GM23338 (cell line): ENCODE measurements at regions not wholly inside any gene's neighbourhood (a gene's known extent, or its start where the extent isn't known, plus 50 kb on each side); places are given as distances from the start of the nearest gene placed in this dataset.
"Not testable (repeated sequence)": the region's sequence is repeated elsewhere in the genome, so short reads cannot be mapped to it uniquely, and the experiment has no call there.

Source experiments
- CREB1 ChIP-seq: fragments of 250-450 bp; sonication (Bioruptor Pico); IDR thresholded peaks from 2 replicates; pipeline ENCODE4 v1.5.0; 2020; ENCODE audit warnings: low read depth, mild to moderate bottlenecking, moderate library complexity
- EZH2 ChIP-seq: fragments of 200-600 bp; sonication (generic); IDR thresholded peaks from one replicate; pipeline ENCODE4 v1.8.0; 2017; ENCODE audit warnings: antibody characterized with exemption, mild to moderate bottlenecking, low read depth; ENCODE audit not compliant: unreplicated experiment
- EZH2phosphoT487 ChIP-seq: fragments of 200-600 bp; sonication (generic); IDR thresholded peaks from one replicate; pipeline ENCODE4 v1.8.1; 2018; ENCODE audit warnings: antibody characterized with exemption; ENCODE audit not compliant: unreplicated experiment
- JUNB ChIP-seq: IDR thresholded peaks from one replicate; pipeline ENCODE4 v1.6.1; 2016; ENCODE audit warnings: antibody characterized with exemption; ENCODE audit not compliant: unreplicated experiment
- NANOG ChIP-seq: IDR thresholded peaks from 2 replicates; pipeline ENCODE4 v1.6.1; 2016; ENCODE audit warnings: antibody characterized with exemption, borderline replicate concordance
- POLR2AphosphoS5 ChIP-seq: IDR thresholded peaks from 2 replicates; pipeline ENCODE4 v1.6.1; 2016; ENCODE audit warnings: antibody characterized with exemption, low read depth
- STAT1 ChIP-seq: IDR thresholded peaks from one replicate; pipeline ENCODE4 v1.6.1; 2016; ENCODE audit warnings: antibody characterized with exemption; ENCODE audit not compliant: unreplicated experiment
- ZNF114 ChIP-seq: fragments of 250-450 bp; sonication (Bioruptor Pico); IDR thresholded peaks from 2 replicates; pipeline ENCODE4 v1.5.0; 2020; ENCODE audit warnings: mild to moderate bottlenecking, moderate library complexity
- ZNF331 ChIP-seq: fragments of 250-450 bp; sonication (Bioruptor Pico); IDR thresholded peaks from 2 replicates; pipeline ENCODE4 v1.5.0; 2020; ENCODE audit warnings: low read depth, mild to moderate bottlenecking, moderate library complexity
- TF ChIP-seq, protein P1 (sequence below), 2 experiments: fragments of 200-600 bp in 1 of 2; sonication (generic) in 1 of 2; conservative IDR thresholded peaks; 2 replicates each; pipeline versions ENCODE4 v1.5.1 to v1.6.1; 2016 to 2017; ENCODE audit warnings: antibody characterized with exemption in 2 of 2, low read depth in 2 of 2, mild to moderate bottlenecking in 2 of 2, moderate library complexity in 1 of 2
- TF ChIP-seq, protein P2 (sequence below): IDR thresholded peaks from 2 replicates; pipeline ENCODE4 v1.6.1; 2016; ENCODE audit warnings: antibody characterized with exemption
- TF ChIP-seq, protein P3 (sequence below): IDR thresholded peaks from one replicate; pipeline ENCODE4 v1.6.1; 2018; ENCODE audit warnings: antibody characterized with exemption; ENCODE audit not compliant: unreplicated experiment
- TF ChIP-seq, protein P4 (sequence below): fragments of 250-450 bp; sonication (Bioruptor Pico); IDR thresholded peaks from 2 replicates; pipeline ENCODE4 v1.5.0; 2020; ENCODE audit warnings: mild to moderate bottlenecking, moderate library complexity

DNA sequence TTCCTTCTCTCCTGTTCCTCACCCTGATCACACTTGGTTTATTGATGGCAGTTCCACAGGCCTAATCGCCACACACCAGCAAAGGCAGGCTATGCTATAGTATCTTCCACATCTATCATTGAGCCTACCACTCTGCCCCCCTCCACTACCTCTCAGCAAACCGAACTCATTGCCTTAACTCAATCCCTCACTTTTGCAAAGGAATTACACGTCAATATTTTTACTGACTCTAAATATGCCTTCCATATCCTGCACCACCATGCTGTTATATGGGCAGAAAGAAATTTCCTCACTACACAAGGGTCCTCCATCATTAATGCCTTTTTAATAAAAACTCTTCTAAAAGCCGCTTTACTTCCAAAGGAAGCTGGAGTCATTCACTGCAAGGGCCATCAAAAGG is 93.4 kb upstream of the TRIM24 start:
- TF ChIP-seq, protein P1, sequence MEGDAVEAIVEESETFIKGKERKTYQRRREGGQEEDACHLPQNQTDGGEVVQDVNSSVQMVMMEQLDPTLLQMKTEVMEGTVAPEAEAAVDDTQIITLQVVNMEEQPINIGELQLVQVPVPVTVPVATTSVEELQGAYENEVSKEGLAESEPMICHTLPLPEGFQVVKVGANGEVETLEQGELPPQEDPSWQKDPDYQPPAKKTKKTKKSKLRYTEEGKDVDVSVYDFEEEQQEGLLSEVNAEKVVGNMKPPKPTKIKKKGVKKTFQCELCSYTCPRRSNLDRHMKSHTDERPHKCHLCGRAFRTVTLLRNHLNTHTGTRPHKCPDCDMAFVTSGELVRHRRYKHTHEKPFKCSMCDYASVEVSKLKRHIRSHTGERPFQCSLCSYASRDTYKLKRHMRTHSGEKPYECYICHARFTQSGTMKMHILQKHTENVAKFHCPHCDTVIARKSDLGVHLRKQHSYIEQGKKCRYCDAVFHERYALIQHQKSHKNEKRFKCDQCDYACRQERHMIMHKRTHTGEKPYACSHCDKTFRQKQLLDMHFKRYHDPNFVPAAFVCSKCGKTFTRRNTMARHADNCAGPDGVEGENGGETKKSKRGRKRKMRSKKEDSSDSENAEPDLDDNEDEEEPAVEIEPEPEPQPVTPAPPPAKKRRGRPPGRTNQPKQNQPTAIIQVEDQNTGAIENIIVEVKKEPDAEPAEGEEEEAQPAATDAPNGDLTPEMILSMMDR (conservative IDR thresholded peaks at IDR 0.05; ENCODE audit: low read depth in 2 of 2): not testable (repeated sequence)
- TF ChIP-seq, protein P2, sequence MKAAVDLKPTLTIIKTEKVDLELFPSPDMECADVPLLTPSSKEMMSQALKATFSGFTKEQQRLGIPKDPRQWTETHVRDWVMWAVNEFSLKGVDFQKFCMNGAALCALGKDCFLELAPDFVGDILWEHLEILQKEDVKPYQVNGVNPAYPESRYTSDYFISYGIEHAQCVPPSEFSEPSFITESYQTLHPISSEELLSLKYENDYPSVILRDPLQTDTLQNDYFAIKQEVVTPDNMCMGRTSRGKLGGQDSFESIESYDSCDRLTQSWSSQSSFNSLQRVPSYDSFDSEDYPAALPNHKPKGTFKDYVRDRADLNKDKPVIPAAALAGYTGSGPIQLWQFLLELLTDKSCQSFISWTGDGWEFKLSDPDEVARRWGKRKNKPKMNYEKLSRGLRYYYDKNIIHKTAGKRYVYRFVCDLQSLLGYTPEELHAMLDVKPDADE: not testable (repeated sequence)
- not testable (repeated sequence) for TF ChIP-seq JUNB; EZH2; EZH2phosphoT487; POLR2AphosphoS5; CREB1 (CRISPR knock-in tag); ZNF114; STAT1; ZNF331 (CRISPR knock-in tag); NANOG
- TF ChIP-seq, protein P3, sequence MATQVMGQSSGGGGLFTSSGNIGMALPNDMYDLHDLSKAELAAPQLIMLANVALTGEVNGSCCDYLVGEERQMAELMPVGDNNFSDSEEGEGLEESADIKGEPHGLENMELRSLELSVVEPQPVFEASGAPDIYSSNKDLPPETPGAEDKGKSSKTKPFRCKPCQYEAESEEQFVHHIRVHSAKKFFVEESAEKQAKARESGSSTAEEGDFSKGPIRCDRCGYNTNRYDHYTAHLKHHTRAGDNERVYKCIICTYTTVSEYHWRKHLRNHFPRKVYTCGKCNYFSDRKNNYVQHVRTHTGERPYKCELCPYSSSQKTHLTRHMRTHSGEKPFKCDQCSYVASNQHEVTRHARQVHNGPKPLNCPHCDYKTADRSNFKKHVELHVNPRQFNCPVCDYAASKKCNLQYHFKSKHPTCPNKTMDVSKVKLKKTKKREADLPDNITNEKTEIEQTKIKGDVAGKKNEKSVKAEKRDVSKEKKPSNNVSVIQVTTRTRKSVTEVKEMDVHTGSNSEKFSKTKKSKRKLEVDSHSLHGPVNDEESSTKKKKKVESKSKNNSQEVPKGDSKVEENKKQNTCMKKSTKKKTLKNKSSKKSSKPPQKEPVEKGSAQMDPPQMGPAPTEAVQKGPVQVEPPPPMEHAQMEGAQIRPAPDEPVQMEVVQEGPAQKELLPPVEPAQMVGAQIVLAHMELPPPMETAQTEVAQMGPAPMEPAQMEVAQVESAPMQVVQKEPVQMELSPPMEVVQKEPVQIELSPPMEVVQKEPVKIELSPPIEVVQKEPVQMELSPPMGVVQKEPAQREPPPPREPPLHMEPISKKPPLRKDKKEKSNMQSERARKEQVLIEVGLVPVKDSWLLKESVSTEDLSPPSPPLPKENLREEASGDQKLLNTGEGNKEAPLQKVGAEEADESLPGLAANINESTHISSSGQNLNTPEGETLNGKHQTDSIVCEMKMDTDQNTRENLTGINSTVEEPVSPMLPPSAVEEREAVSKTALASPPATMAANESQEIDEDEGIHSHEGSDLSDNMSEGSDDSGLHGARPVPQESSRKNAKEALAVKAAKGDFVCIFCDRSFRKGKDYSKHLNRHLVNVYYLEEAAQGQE: not testable (repeated sequence)
- TF ChIP-seq, protein P4, sequence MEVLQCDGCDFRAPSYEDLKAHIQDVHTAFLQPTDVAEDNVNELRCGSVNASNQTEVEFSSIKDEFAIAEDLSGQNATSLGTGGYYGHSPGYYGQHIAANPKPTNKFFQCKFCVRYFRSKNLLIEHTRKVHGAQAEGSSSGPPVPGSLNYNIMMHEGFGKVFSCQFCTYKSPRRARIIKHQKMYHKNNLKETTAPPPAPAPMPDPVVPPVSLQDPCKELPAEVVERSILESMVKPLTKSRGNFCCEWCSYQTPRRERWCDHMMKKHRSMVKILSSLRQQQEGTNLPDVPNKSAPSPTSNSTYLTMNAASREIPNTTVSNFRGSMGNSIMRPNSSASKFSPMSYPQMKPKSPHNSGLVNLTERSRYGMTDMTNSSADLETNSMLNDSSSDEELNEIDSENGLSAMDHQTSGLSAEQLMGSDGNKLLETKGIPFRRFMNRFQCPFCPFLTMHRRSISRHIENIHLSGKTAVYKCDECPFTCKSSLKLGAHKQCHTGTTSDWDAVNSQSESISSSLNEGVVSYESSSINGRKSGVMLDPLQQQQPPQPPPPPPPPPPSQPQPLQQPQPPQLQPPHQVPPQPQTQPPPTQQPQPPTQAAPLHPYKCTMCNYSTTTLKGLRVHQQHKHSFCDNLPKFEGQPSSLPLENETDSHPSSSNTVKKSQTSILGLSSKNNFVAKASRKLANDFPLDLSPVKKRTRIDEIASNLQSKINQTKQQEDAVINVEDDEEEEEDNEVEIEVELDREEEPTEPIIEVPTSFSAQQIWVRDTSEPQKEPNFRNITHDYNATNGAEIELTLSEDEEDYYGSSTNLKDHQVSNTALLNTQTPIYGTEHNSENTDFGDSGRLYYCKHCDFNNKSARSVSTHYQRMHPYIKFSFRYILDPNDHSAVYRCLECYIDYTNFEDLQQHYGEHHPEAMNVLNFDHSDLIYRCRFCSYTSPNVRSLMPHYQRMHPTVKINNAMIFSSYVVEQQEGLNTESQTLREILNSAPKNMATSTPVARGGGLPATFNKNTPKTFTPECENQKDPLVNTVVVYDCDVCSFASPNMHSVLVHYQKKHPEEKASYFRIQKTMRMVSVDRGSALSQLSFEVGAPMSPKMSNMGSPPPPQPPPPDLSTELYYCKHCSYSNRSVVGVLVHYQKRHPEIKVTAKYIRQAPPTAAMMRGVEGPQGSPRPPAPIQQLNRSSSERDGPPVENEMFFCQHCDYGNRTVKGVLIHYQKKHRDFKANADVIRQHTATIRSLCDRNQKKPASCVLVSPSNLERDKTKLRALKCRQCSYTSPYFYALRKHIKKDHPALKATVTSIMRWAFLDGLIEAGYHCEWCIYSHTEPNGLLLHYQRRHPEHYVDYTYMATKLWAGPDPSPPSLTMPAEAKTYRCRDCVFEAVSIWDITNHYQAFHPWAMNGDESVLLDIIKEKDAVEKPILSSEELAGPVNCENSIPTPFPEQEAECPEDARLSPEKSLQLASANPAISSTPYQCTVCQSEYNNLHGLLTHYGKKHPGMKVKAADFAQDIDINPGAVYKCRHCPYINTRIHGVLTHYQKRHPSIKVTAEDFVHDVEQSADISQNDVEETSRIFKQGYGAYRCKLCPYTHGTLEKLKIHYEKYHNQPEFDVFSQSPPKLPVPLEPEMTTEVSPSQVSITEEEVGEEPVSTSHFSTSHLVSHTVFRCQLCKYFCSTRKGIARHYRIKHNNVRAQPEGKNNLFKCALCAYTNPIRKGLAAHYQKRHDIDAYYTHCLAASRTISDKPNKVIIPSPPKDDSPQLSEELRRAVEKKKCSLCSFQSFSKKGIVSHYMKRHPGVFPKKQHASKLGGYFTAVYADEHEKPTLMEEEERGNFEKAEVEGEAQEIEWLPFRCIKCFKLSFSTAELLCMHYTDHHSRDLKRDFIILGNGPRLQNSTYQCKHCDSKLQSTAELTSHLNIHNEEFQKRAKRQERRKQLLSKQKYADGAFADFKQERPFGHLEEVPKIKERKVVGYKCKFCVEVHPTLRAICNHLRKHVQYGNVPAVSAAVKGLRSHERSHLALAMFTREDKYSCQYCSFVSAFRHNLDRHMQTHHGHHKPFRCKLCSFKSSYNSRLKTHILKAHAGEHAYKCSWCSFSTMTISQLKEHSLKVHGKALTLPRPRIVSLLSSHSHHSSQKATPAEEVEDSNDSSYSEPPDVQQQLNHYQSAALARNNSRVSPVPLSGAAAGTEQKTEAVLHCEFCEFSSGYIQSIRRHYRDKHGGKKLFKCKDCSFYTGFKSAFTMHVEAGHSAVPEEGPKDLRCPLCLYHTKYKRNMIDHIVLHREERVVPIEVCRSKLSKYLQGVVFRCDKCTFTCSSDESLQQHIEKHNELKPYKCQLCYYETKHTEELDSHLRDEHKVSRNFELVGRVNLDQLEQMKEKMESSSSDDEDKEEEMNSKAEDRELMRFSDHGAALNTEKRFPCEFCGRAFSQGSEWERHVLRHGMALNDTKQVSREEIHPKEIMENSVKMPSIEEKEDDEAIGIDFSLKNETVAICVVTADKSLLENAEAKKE: not testable (repeated sequence)
